ENCODE measurements at regions not wholly inside any gene's neighbourhood (a gene's known extent, or its start where the extent isn't known, plus 50 kb on each side); places are given as distances from the start of the nearest gene placed in this dataset.

GRCh38 chr15:87142096-87142495 is 1062.4 kb downstream of the AGBL1 start:
- no peak overlapping the region for H3K4me3 Mint-ChIP-seq
- H3K9me3 Mint-ChIP-seq: peaks cover 17% of the 10 kb centered on the region
- no peak for DNase-seq
- no peaks in the 10 kb centered on the region for H3K4me1 ChIP-seq (ENCODE audit: control insufficient read depth, insufficient read depth, low read length)
- H3K9me3 ChIP-seq (ENCODE audit: control insufficient read depth, low read length): peaks cover 6% of the 10 kb centered on the region
- H3K9ac ChIP-seq (ENCODE audit: extremely low read depth, low read length, poor library complexity, severe bottlenecking): no peak overlapping the region
- TF ChIP-seq CTCF (conservative IDR thresholded peaks at IDR 0.05): no peak
- H3K36me3 Mint-ChIP-seq (ENCODE audit: low read depth): no peaks in the 10 kb centered on the region
- no peaks in the 10 kb centered on the region for H3K36me3 ChIP-seq (ENCODE audit: control insufficient read depth, insufficient read depth, low read length)
- no peak overlapping the region for H3K4me3 ChIP-seq (ENCODE audit: low read length)
- H3K27me3 ChIP-seq (ENCODE audit: control insufficient read depth, insufficient read depth, low read length, poor library complexity, severe bottlenecking): no peaks in the 10 kb centered on the region
- no peaks in the 10 kb centered on the region for H3K27me3 Mint-ChIP-seq (ENCODE audit: insufficient read depth)
- H3K27ac ChIP-seq (ENCODE audit: low read depth, low read length): no peak overlapping the region
- no peak overlapping the region for H3K27ac Mint-ChIP-seq
- no peaks in the 10 kb centered on the region for H3K4me1 Mint-ChIP-seq

GRCh38 chr15:87135109-87135508 is 1055.4 kb downstream of the AGBL1 start:
- H3K36me3 ChIP-seq (ENCODE audit: control insufficient read depth, insufficient read depth, low read length): no peaks in the 10 kb centered on the region
- no peaks in the 10 kb centered on the region for H3K4me1 ChIP-seq (ENCODE audit: control insufficient read depth, insufficient read depth, low read length)
- H3K27ac ChIP-seq (ENCODE audit: low read depth, low read length): no peak overlapping the region
- H3K9me3 ChIP-seq (ENCODE audit: control insufficient read depth, low read length): no peaks in the 10 kb centered on the region
- no peak overlapping the region for H3K4me3 ChIP-seq (ENCODE audit: low read length)
- H3K9ac ChIP-seq (ENCODE audit: extremely low read depth, low read length, poor library complexity, severe bottlenecking): no peak overlapping the region
- Mint-ChIP-seq H3K9me3 (no peaks in the 10 kb centered on the region), H3K36me3 (ENCODE audit: low read depth) (no peaks in the 10 kb centered on the region), H3K27ac (no peak overlapping the region), H3K27me3 (ENCODE audit: insufficient read depth) (no peaks in the 10 kb centered on the region), H3K4me1 (no peaks in the 10 kb centered on the region), H3K4me3 (no peak overlapping the region)
- no peaks in the 10 kb centered on the region for H3K27me3 ChIP-seq (ENCODE audit: control insufficient read depth, insufficient read depth, low read length, poor library complexity, severe bottlenecking)
- DNase-seq: no peak
- no peak for TF ChIP-seq CTCF (conservative IDR thresholded peaks at IDR 0.05)

GRCh38 chr15:87133704-87134103 is 1054.0 kb downstream of the AGBL1 start:
- no peak for DNase-seq
- H3K27me3 ChIP-seq (ENCODE audit: control insufficient read depth, insufficient read depth, low read length, poor library complexity, severe bottlenecking): no peaks in the 10 kb centered on the region
- Mint-ChIP-seq H3K9me3 (no peaks in the 10 kb centered on the region), H3K4me1 (no peaks in the 10 kb centered on the region), H3K4me3 (no peak overlapping the region), H3K27ac (no peak overlapping the region), H3K27me3 (ENCODE audit: insufficient read depth) (no peaks in the 10 kb centered on the region), H3K36me3 (ENCODE audit: low read depth) (no peaks in the 10 kb centered on the region)
- H3K9me3 ChIP-seq (ENCODE audit: control insufficient read depth, low read length): no peaks in the 10 kb centered on the region
- no peaks in the 10 kb centered on the region for H3K36me3 ChIP-seq (ENCODE audit: control insufficient read depth, insufficient read depth, low read length)
- no peak overlapping the region for H3K4me3 ChIP-seq (ENCODE audit: low read length)
- H3K9ac ChIP-seq (ENCODE audit: extremely low read depth, low read length, poor library complexity, severe bottlenecking): no peak overlapping the region
- no peak for TF ChIP-seq CTCF (conservative IDR thresholded peaks at IDR 0.05)
- no peak overlapping the region for H3K27ac ChIP-seq (ENCODE audit: low read depth, low read length)
- no peaks in the 10 kb centered on the region for H3K4me1 ChIP-seq (ENCODE audit: control insufficient read depth, insufficient read depth, low read length)

Data from endodermal cell (in vitro differentiated cells).